AG04449 (cell line): ENCODE measurements at regions not wholly inside any gene's neighbourhood (a gene's known extent, or its start where the extent isn't known, plus 50 kb on each side); places are given as distances from the start of the nearest gene placed in this dataset.
A peak's percentile ranks its signal among the peaks of the same experiment; 100 is the strongest.

Source experiments
- CTCF ChIA-PET: fragments of 350-600 bp; formaldehyde crosslinking; extraction: SDS; loops from one replicate; lab custom pipeline; 2021; ENCODE audit warnings: antibody characterized with exemption; lab: Yijun Ruan, JAX
- POLR2A ChIA-PET: fragments of 400-600, 350-600 bp; formaldehyde crosslinking; extraction: SDS; loops from one replicate; lab custom pipeline; 2020; ENCODE audit warnings: antibody characterized with exemption, inconsistent platforms; lab: Yijun Ruan, JAX
- DNase-seq: peaks from one replicate; pipeline ENCODE4 v3.0.0-alpha.2; 2010; ENCODE audit warnings: low read depth, low spot score
- H3K4me3 ChIP-seq: 2 replicates; pipeline ENCODE4 v1.5.1; 2011; ENCODE audit warnings: low read depth, mild to moderate bottlenecking, control low read depth, low read length
- CTCF ChIP-seq: IDR thresholded peaks from one replicate; pipeline ENCODE4 v1.5.1; 2011; ENCODE audit warnings: mild to moderate bottlenecking, moderate library complexity, low read length, control low read depth, inconsistent platforms; ENCODE audit not compliant: insufficient read depth; ENCODE audit errors: missing control alignments

- ChIA-PET POLR2A (no interaction called here), CTCF (interaction anchor here (0.6 to 7.3 kb wide), 14 partner anchors 18 to 822 kb away, joined by 3 to 82 read pairs (median 4); no protein-coding TSS in a partner anchor)
- TF ChIP-seq CTCF: no peak
- no peak overlapping the region for H3K4me3 ChIP-seq
- DNase-seq: no peak
Measured at GRCh38 chr4:73312967-73313366, 54.4 kb upstream of the ANKRD17 start.

- DNase-seq: peak; percentile 17
- POLR2A ChIA-PET: no interaction called here
- no peak for TF ChIP-seq CTCF
- CTCF ChIA-PET: interaction anchor here (0.7 to 7.3 kb wide), 12 partner anchors 14 to 856 kb away, joined by 3 to 82 read pairs (median 4); partner anchors contain the start of gene ANKRD17
- no peak overlapping the region for H3K4me3 ChIP-seq
Measured at GRCh38 chr4:73311428-73311827, 52.8 kb upstream of the ANKRD17 start.

- ChIA-PET CTCF (interaction anchor here (0.8 to 7.3 kb wide), 14 partner anchors 9 to 825 kb away, joined by 3 to 82 read pairs (median 4); partner anchors contain the start of gene ANKRD17), POLR2A (interaction anchor here (1.1 kb wide), 1 partner anchor 50 kb away, joined by 3 read pairs; no protein-coding TSS in a partner anchor)
- DNase-seq: peak; percentile 26
- no peak for TF ChIP-seq CTCF
- H3K4me3 ChIP-seq: no peak overlapping the region
Measured at GRCh38 chr4:73309211-73309610, 50.6 kb upstream of the ANKRD17 start.
